OCI-LY1 (cell line): ENCODE measurements at regions not wholly inside any gene's neighbourhood (a gene's known extent, or its start where the extent isn't known, plus 50 kb on each side); places are given as distances from the start of the nearest gene placed in this dataset.

ENCODE experiments used
- H2AFZ ChIP-seq: fragments of 200-600 bp; sonication (generic), shearing (Covaris generic); 2 replicates; pipeline ENCODE4 v1.6.0; 2014; ENCODE audit warnings: antibody characterized with exemption, mild to moderate bottlenecking, low read length
- H3F3A ChIP-seq: fragments of 200-600 bp; sonication (generic), shearing (Covaris generic); 2 replicates; pipeline ENCODE4 v1.6.0; 2014; ENCODE audit warnings: mild to moderate bottlenecking, antibody characterized with exemption, low read length, moderate library complexity; ENCODE audit not compliant: insufficient read depth
- H3K27ac ChIP-seq: fragments of 200-600 bp; sonication (generic); 2 replicates; pipeline ENCODE4 v1.5.1; 2014; ENCODE audit warnings: low read length, mixed run types, mild to moderate bottlenecking, low read depth; ENCODE audit not compliant: poor library complexity, severe bottlenecking
- H3K27me3 ChIP-seq: fragments of 200-600 bp; sonication (generic); 2 replicates; pipeline ENCODE4 v1.6.0; 2014; ENCODE audit warnings: antibody characterized with exemption, mild to moderate bottlenecking, low read length, moderate library complexity; ENCODE audit not compliant: insufficient read depth
- H3K36me3 ChIP-seq: fragments of 200-600 bp; sonication (generic); 2 replicates; pipeline ENCODE4 v1.6.1; 2014; ENCODE audit warnings: mild to moderate bottlenecking, antibody characterized with exemption, low read length, moderate library complexity, mixed read lengths; ENCODE audit not compliant: insufficient read depth
- H3K4me1 ChIP-seq: fragments of 200-600 bp; sonication (generic); 2 replicates; pipeline ENCODE4 v1.5.1; 2014; ENCODE audit warnings: mild to moderate bottlenecking, low read length, moderate library complexity; ENCODE audit not compliant: insufficient read depth, severe bottlenecking
- H3K4me2 ChIP-seq: fragments of 200-600 bp; sonication (generic), shearing (Covaris generic); 2 replicates; pipeline ENCODE4 v1.6.1; 2014; ENCODE audit warnings: low read length
- H3K4me3 ChIP-seq: fragments of 200-600 bp; sonication (generic); 2 replicates; pipeline ENCODE4 v1.5.1; 2014; ENCODE audit warnings: low read length, low read depth, mild to moderate bottlenecking, mixed read lengths; ENCODE audit not compliant: poor library complexity, severe bottlenecking
- H3K79me2 ChIP-seq: fragments of 200-600 bp; shearing (Covaris generic); 2 replicates; pipeline ENCODE4 v1.6.1; 2016; ENCODE audit warnings: mixed run types, low read length, mixed read lengths; ENCODE audit not compliant: insufficient read depth
- H3K9ac ChIP-seq: fragments of 200-600 bp; sonication (generic), shearing (Covaris generic); 2 replicates; pipeline ENCODE4 v1.6.1; 2014; ENCODE audit warnings: mild to moderate bottlenecking, low read length, mixed read lengths
- H3K9me2 ChIP-seq: fragments of 200-600 bp; sonication (generic), shearing (Covaris generic); 2 replicates; pipeline ENCODE4 v1.6.1; 2014; ENCODE audit warnings: low read depth, mild to moderate bottlenecking, low read length, mixed read lengths
- H3K9me3 ChIP-seq: fragments of 200-600 bp; shearing (Covaris generic); 2 replicates; pipeline ENCODE4 v1.6.1; 2014; ENCODE audit warnings: low read length, mixed read lengths
- H4K20me1 ChIP-seq: fragments of 200-600 bp; sonication (generic), shearing (Covaris generic); 2 replicates; pipeline ENCODE4 v1.6.0; 2016; ENCODE audit warnings: mild to moderate bottlenecking, low read length; ENCODE audit not compliant: insufficient read depth
- EZH2 ChIP-seq: fragments of 200-600 bp; sonication (generic), shearing (Covaris generic); IDR thresholded peaks from 2 replicates; pipeline ENCODE4 v1.8.0; 2017; ENCODE audit warnings: borderline replicate concordance, mixed run types, mild to moderate bottlenecking, antibody characterized with exemption, low read length, moderate library complexity, mixed read lengths
- TF ChIP-seq, protein P1 (sequence below): fragments of 200-600 bp; sonication (generic), shearing (Covaris generic); IDR thresholded peaks from 2 replicates; pipeline ENCODE4 v1.5.1; 2017; ENCODE audit warnings: mild to moderate bottlenecking, antibody characterized with exemption, low read length, moderate library complexity, mixed read lengths

DNA sequence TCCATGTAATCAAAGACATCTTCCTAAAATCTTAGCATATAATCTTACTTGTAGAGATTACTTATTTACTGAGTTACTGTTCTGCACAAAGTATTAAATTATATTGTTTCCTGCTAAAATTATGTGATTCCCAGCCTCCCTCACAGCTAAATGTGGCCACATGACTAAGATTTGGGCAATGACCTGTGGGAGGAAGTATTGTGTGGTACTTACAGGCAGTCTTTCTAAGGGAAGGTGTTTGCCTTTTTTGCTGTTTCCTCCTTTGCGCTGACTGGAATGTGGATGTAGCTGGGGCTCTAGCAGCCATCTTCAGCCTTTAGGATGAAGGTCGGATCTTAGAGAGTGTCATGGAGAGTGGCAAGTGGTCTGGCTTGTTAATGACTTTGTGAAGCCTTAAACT, 146.3 kb upstream of the APCDD1 start:
- TF ChIP-seq, protein P1, sequence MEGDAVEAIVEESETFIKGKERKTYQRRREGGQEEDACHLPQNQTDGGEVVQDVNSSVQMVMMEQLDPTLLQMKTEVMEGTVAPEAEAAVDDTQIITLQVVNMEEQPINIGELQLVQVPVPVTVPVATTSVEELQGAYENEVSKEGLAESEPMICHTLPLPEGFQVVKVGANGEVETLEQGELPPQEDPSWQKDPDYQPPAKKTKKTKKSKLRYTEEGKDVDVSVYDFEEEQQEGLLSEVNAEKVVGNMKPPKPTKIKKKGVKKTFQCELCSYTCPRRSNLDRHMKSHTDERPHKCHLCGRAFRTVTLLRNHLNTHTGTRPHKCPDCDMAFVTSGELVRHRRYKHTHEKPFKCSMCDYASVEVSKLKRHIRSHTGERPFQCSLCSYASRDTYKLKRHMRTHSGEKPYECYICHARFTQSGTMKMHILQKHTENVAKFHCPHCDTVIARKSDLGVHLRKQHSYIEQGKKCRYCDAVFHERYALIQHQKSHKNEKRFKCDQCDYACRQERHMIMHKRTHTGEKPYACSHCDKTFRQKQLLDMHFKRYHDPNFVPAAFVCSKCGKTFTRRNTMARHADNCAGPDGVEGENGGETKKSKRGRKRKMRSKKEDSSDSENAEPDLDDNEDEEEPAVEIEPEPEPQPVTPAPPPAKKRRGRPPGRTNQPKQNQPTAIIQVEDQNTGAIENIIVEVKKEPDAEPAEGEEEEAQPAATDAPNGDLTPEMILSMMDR: no peak
- TF ChIP-seq EZH2: no peak
- Histone ChIP-seq H3K9me3 (no peaks in the 10 kb centered on the region), H3K9me2 (no peaks in the 10 kb centered on the region), H3K27me3 (no peaks in the 10 kb centered on the region; the same call in 1 of the 2 replicates), H3F3A (no peaks in the 10 kb centered on the region), H3K4me2 (no peak overlapping the region), H3K9ac (no peak overlapping the region), H3K4me1 (no peaks in the 10 kb centered on the region), H3K4me3 (no peak overlapping the region), H3K27ac (no peak overlapping the region), H4K20me1 (no peaks in the 10 kb centered on the region), H3K36me3 (no peaks in the 10 kb centered on the region), H2AFZ (no peak overlapping the region), H3K79me2 (no peaks in the 10 kb centered on the region)

DNA sequence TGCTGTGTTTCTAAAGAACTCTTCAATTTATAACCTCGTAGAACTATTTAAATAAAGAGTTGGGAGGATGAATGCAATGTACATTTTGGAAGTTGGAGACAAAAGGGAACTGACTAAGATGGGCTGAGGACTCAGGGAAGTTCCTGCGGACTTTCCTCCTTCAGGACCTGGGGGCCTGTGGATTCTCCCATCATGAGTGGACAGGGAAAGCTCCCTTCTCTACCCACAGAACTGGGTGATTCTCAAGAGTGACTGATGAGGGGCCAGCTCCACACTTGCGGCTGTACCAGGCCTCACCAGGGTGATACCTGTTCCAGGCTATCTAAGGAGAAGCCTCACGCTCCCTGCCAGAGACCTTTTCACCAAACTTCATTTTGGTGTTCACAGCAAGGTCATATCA, 143.8 kb upstream of the APCDD1 start:
- Histone ChIP-seq H2AFZ (no peak overlapping the region), H4K20me1 (no peaks in the 10 kb centered on the region), H3K36me3 (no peaks in the 10 kb centered on the region), H3K79me2 (no peaks in the 10 kb centered on the region), H3K27me3 (no peaks in the 10 kb centered on the region; the same call in 1 of the 2 replicates), H3F3A (no peaks in the 10 kb centered on the region), H3K9me2 (no peaks in the 10 kb centered on the region), H3K4me3 (no peak overlapping the region), H3K9me3 (no peaks in the 10 kb centered on the region), H3K4me1 (no peaks in the 10 kb centered on the region), H3K27ac (no peak overlapping the region), H3K4me2 (no peak overlapping the region), H3K9ac (no peak overlapping the region)
- TF ChIP-seq, protein P1: no peak
- TF ChIP-seq EZH2: no peak

DNA sequence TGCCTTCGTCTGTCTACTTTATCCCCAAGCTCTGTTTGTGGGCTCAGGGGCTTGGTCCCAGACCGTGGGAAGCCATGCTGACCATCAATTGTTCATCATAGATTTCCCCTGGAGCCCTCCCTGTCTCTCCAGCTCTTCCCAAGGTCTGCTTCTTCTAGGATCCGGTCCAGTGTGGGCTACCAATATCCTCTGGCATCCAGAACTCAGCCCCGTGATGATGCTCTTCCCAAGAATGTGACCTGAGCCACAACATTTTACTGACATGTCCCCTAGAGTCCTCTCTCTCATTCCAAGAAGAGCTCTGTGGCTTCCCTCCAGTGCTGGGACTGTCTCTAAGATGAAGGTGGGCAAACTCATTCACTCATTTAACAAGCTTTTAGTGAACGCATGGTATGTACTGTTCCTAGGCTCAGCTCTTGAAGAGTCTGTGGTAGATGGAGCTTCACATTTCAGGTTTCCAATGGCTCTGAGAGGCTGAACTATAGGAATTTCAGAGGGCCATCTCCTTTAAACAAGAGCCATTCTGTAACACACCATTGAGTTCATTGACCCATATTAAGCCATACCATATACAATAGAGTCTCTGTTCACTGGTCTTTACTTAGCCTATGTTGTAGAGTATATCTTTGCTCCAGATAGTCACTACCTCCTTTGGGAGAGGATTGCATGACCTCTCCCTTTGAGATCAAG, 142.0 kb upstream of the APCDD1 start:
- H3K36me3 ChIP-seq: no peaks in the 10 kb centered on the region
- no peak overlapping the region for H3K9ac ChIP-seq
- H3K27me3 ChIP-seq: no peaks in the 10 kb centered on the region; the same call in 1 of the 2 replicates
- no peaks in the 10 kb centered on the region for H4K20me1 ChIP-seq
- H3K27ac ChIP-seq: no peak overlapping the region
- H3K9me3 ChIP-seq: no peaks in the 10 kb centered on the region
- H3F3A ChIP-seq: no peaks in the 10 kb centered on the region
- H2AFZ ChIP-seq: no peak overlapping the region
- H3K4me2 ChIP-seq: no peak overlapping the region
- H3K9me2 ChIP-seq: no peaks in the 10 kb centered on the region
- H3K79me2 ChIP-seq: no peaks in the 10 kb centered on the region
- no peak for TF ChIP-seq EZH2
- TF ChIP-seq, protein P1: no peak
- H3K4me1 ChIP-seq: no peaks in the 10 kb centered on the region
- H3K4me3 ChIP-seq: no peak overlapping the region
